ENCODE measurements at regions not wholly inside any gene's neighbourhood (a gene's known extent, or its start where the extent isn't known, plus 50 kb on each side); places are given as distances from the start of the nearest gene placed in this dataset.

DNA sequence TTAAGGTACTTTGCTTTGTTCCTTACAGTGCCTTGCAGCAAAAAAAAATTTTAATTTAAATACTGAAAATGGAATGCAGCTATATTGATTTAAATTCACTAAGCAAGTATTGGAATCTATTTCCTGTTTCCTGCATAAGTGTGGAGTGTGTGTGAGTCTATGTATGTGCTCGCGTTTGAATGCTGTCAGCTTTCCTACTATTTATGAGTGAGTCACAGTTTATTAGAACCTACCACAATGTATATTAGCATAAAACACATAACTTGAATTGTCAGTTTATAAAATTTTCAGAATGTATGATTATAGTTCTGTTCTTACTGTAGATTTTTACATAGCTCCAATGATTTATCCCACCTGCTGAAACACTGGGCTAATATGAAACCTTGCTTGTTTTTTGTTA, 302.1 kb downstream of the NR2F1-AS1 start:
- intact Hi-C loops (cut with DNase I), result no loop called here
- no peak overlapping the region for H3K4me3 ChIP-seq
- no peaks in the 10 kb centered on the region for H3K36me3 ChIP-seq
- H3K9me3 ChIP-seq, result no peaks in the 10 kb centered on the region
- no peak overlapping the region for H3K27ac ChIP-seq
- WGBS, 4 donors, result 62 to 73% (median 68%) methylated on average over 2 of the region's 2 CpGs
- peaks cover 0 to 11% (median 0%) of the 10 kb centered on the region in 12 donors for H3K4me1 ChIP-seq
- no peak for DNase-seq
- no peak for ATAC-seq
- TF ChIP-seq POLR2A (IDR thresholded peaks at IDR 0.05) (no peak), CTCF (IDR thresholded peaks at IDR 0.05) (no peak)
- H3K27me3 ChIP-seq, result no peaks in the 10 kb centered on the region

DNA sequence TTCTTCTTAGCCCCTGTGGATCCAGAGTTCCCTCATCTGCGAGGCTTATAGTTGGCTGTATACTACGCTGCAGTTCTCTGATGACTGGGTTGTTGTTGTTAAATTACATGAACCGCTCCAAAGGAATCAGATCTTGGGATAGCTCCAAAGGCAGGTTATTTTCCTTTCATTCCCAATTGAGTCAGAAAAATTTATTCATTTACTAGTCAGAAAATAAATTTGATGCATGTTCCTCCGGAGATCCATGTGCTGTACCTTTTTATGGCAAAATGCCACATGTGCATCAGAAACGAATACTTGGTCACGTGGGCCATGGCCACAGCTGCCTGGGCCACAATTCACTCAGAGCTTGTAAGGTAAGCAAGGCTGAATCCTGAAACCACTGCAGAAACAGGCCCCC, 304.0 kb downstream of the NR2F1-AS1 start:
- DNase-seq (no peak), ATAC-seq (no peak)
- Histone ChIP-seq H3K36me3 (no peaks in the 10 kb centered on the region), H3K27me3 (no peaks in the 10 kb centered on the region), H3K27ac (no peak overlapping the region), H3K4me1 (peaks cover 0 to 7% (median 0%) of the 10 kb centered on the region in 12 donors), H3K9me3 (no peaks in the 10 kb centered on the region), H3K4me3 (no peak overlapping the region)
- TF ChIP-seq POLR2A (IDR thresholded peaks at IDR 0.05) (no peak), CTCF (IDR thresholded peaks at IDR 0.05) (no peak)
- 88 to 92% (median 88%) methylated on average over 6 of the region's 6 CpGs for WGBS, 4 donors
- intact Hi-C loops (cut with DNase I), result no loop called here

DNA sequence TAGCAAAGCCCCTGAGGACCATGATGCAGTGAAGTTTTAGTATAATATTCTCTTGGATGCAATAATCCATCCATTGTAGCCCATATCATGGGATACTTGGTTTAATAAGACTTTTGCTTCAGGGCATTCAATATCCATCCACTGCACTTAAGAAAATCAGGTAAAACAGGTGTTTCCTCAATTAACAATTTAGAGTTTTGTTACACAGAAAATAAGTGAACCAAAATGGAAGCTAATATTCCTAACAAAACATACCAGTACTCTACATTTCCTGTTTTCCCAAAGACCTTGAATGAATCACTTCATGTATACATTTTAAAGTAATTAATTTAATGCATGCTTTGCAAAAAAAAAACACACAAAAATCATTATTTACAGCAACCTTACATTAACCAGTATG, 305.6 kb downstream of the NR2F1-AS1 start:
- intact Hi-C loops (cut with DNase I), result no loop called here
- H3K27ac ChIP-seq, result no peak overlapping the region
- H3K36me3 ChIP-seq, result no peaks in the 10 kb centered on the region
- no peaks in the 10 kb centered on the region for H3K9me3 ChIP-seq
- no peak for DNase-seq
- TF ChIP-seq CTCF (IDR thresholded peaks at IDR 0.05), result no peak
- no peak for TF ChIP-seq POLR2A (IDR thresholded peaks at IDR 0.05)
- H3K4me1 ChIP-seq, result no peaks in the 10 kb centered on the region
- no peak overlapping the region for H3K4me3 ChIP-seq
- no peak for ATAC-seq
- H3K27me3 ChIP-seq, result no peaks in the 10 kb centered on the region

DNA sequence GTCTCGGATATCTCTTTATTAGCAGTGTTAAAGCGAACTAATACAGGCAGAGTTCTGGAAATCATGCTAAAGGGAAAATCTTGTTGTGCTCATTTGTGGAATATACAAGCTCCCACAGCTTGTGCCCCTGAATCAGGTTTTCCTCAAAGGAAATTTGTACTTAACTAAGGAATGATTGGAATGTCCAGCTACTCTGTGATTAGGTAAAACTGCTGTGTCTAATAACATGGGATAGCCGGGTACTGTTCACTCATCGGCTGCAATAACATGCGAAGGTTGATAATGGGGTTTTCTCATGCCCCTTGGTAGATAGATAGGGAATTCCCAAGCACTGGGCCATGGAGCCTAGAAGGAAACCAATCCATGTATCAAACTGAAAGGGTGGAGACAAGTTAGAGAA, 306.7 kb downstream of the NR2F1-AS1 start:
- H3K27me3 ChIP-seq, result no peaks in the 10 kb centered on the region
- H3K27ac ChIP-seq, result no peak overlapping the region
- no peak overlapping the region for H3K4me3 ChIP-seq
- TF ChIP-seq POLR2A (IDR thresholded peaks at IDR 0.05) (no peak), CTCF (IDR thresholded peaks at IDR 0.05) (no peak)
- intact Hi-C loops (cut with DNase I), result no loop called here
- 47 to 68% (median 55%) methylated on average over 5 of the region's 5 CpGs for WGBS, 4 donors
- no peak for DNase-seq
- ATAC-seq, result no peak
- no peaks in the 10 kb centered on the region for H3K4me1 ChIP-seq
- H3K9me3 ChIP-seq, result no peaks in the 10 kb centered on the region
- H3K36me3 ChIP-seq, result no peaks in the 10 kb centered on the region

Data from heart left ventricle (tissue), 16 donors.